Effector memory CD4-positive, alpha-beta T cell (primary cell): ENCODE measurements at regions not wholly inside any gene's neighbourhood (a gene's known extent, or its start where the extent isn't known, plus 50 kb on each side); places are given as distances from the start of the nearest gene placed in this dataset.
"Not testable (repeated sequence)": the region's sequence is repeated elsewhere in the genome, so short reads cannot be mapped to it uniquely, and the experiment has no call there.

ENCODE experiments used
- DNase-seq, 3 donors: peaks; one replicate each; pipeline ENCODE4 v3.0.0-alpha.2; 2020
- H3K27ac ChIP-seq: 2 replicates; pipeline ENCODE4 v1.7.0; 2013; ENCODE audit warnings: mild to moderate bottlenecking, low read length, moderate library complexity; ENCODE audit not compliant: insufficient read depth, poor library complexity, severe bottlenecking
- H3K27me3 ChIP-seq: replicated peaks from 2 replicates; pipeline ENCODE4 v1.7.0; 2013; ENCODE audit warnings: mild to moderate bottlenecking, low read length; ENCODE audit not compliant: insufficient read depth, control insufficient read depth, poor library complexity, severe bottlenecking
- H3K36me3 ChIP-seq: 2 replicates; pipeline ENCODE4 v1.7.0; 2013; ENCODE audit warnings: mild to moderate bottlenecking, low read length, moderate library complexity; ENCODE audit not compliant: control insufficient read depth, insufficient read depth
- H3K4me1 ChIP-seq: 2 replicates; pipeline ENCODE4 v1.7.0; 2013; ENCODE audit warnings: low read length, mild to moderate bottlenecking; ENCODE audit not compliant: control insufficient read depth, insufficient read depth, poor library complexity, severe bottlenecking
- H3K4me3 ChIP-seq: 2 replicates; pipeline ENCODE4 v1.7.0; 2013; ENCODE audit warnings: low read length, low read depth, mild to moderate bottlenecking; ENCODE audit not compliant: insufficient read depth, poor library complexity, severe bottlenecking
- H3K9me3 ChIP-seq: 2 replicates; pipeline ENCODE4 v1.7.0; 2013; ENCODE audit warnings: mild to moderate bottlenecking, low read length, moderate library complexity; ENCODE audit not compliant: control insufficient read depth

DNA sequence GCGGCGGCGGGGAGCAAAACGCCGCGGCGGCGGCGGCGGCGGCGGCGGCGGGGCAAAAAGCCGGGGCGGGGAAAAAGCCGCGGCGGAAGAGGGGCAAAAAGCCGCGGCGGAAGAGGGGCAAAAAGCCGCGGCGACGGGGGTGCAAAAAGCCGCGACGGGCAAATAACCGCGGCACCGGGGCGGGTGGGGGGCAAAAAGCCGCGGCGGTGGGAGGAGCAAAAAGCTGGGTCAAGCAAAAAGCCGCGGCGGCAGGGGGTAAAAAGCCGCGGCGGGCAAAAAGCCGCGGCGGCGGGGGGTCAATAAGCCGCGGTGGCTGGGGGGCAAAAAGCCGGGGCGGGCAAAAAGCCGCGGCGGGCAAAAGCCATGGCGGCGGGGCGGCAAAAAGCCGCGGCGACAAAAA is 1633.2 kb downstream of the RPIA start:
- not testable (repeated sequence) for DNase-seq, H3K27ac ChIP-seq, H3K36me3 ChIP-seq, H3K9me3 ChIP-seq, H3K27me3 ChIP-seq, H3K4me1 ChIP-seq, H3K4me3 ChIP-seq

DNA sequence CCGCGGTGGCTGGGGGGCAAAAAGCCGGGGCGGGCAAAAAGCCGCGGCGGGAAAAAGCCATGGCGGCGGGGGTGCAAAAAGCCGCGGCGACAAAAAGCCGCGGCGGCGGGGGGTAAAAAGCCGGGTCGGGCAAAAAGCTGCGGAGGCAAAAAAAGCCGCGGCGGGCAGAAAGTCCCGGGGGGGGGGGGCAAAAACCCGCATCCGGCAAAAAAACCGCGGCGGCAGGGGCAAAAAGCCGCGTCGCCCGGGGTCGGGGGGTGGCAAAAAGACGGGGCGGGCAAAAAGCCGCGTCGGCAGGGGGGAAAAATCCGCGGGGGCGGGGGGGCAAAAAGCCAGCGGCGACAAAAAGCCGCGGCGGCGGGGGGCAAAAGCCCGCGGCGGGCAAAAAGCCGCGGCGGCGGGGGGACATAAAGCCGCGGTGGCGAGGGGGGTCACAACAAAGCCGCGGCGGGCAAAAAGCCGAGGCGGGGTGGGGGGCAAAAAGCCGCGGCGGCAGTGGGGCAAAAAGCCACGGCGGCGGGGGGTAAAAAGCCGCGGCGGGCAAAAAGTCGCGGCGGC is 1634.4 kb downstream of the RPIA start:
- not testable (repeated sequence) for H3K27ac ChIP-seq, H3K4me1 ChIP-seq, DNase-seq, H3K36me3 ChIP-seq, H3K4me3 ChIP-seq, H3K27me3 ChIP-seq, H3K9me3 ChIP-seq

DNA sequence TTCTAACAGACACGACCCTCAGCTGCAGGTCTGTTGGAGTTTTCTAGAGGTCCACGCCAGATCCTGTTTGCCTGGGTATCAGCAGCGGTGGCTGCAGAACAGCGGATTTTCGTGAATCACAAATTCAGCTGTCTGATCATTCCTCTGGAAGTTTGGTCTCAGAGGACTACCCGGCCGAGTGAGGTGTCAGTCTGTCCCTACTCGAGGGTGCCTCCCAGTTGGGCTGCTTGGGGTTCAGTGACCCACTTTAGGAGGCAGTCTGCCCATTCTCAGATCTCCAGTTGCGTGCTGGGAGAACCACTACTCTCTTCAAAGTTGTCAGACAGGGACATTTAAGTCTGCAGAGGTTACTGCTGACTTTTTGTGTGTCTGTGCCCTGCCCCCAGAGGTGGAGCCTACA is 1664.1 kb downstream of the RPIA start:
- DNase-seq, H3K9me3 ChIP-seq, H3K36me3 ChIP-seq, H3K4me1 ChIP-seq, H3K27me3 ChIP-seq, H3K27ac ChIP-seq, H3K4me3 ChIP-seq: not testable (repeated sequence)

DNA sequence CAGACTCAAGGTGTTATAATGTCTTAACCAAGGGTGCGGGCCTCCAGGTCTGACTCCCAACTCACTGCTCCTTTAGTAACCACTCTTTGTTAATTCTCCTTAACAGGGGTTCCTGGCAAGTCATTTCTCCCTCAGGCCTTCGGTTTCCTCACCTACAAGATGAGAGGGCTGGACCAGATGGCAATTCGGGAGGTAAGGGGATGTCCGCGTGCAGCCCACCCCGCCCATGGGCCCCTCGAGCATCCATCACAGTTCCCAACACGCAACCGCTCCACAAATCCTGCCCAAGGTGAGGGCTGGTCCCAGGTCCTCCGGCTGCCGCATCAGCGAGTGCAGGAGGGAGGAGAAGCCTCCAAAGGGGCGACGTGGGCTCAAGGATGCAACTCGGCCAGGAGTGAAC is 1667.9 kb downstream of the RPIA start:
- not testable (repeated sequence) for H3K27me3 ChIP-seq, DNase-seq, H3K36me3 ChIP-seq, H3K4me1 ChIP-seq, H3K9me3 ChIP-seq, H3K27ac ChIP-seq, H3K4me3 ChIP-seq

DNA sequence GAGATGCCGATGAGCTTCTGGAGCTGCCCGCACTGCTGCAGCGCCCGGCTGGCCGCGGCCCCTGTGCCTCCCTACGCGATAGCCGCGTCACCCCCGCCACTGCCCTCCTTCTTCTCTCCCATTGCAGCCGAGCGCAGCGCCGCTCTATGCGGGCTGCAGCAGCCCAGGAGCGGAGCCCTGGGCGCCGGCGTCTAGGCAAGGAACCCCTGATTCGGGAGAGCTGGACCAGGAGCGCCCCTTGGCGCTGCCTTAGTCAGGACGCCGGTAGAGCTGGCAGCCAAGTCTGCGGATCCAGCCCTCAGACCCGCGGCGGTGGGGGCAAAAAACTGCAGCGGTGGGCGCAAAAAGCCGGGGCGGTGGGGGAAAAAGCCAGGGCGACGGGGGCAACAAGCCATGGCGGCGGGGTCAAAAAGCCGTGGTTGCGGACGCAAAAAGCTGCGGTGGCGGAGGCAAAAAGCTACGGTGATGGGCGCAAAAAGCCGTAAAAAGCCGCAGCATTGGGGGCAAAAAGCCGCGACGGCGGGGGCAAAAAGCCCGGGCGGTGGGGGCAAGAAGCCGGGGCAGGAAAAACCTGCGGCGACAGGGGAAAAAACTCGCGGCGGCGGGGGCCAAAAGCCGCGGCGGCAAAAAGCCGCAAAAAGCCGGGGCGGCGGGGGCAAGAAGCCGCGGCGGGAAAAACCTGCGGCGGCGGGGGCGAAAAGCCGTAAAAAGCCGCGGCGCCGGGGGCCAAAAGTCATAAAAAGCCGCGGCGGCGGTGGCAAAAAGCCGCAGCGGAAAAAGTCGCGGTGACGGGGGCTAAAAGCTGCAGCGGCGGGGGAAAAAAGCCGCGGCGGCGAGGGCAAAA is 1668.6 kb downstream of the RPIA start:
- H3K27me3 ChIP-seq, H3K4me3 ChIP-seq, DNase-seq, H3K4me1 ChIP-seq, H3K27ac ChIP-seq, H3K9me3 ChIP-seq, H3K36me3 ChIP-seq: not testable (repeated sequence)

DNA sequence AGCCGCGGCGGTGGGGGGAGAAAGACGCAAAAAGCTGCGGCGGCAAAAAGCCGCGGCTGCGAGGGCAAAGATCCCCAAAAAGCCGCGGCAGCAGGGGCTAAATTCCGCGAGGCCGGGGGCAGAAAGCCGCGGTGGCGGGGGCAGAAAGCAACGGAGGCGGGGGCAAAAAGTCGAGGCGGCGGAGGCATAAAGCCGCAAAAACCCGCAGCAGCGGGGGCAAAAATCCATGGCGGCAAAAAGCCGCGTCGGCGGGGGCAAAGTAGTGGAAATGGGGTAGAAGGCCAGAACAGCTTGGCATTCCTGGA is 1669.2 kb downstream of the RPIA start:
- H3K27me3 ChIP-seq, H3K36me3 ChIP-seq, H3K9me3 ChIP-seq, H3K27ac ChIP-seq, H3K4me1 ChIP-seq, DNase-seq, H3K4me3 ChIP-seq: not testable (repeated sequence)
